Hippocampal formation (tissue), 2 donors: ENCODE measurements at regions not wholly inside any gene's neighbourhood (a gene's known extent, or its start where the extent isn't known, plus 50 kb on each side); places are given as distances from the start of the nearest gene placed in this dataset.
"Not testable (repeated sequence)": the region's sequence is repeated elsewhere in the genome, so short reads cannot be mapped to it uniquely, and the experiment has no call there.

Experiments used
- DNase-seq, 2 donors: peaks; one replicate each; lab custom pipeline; 2025; lab: John Stamatoyannopoulos, UW

- DNase-seq = no peak
These were observed 780.0 kb downstream of the SORCS1 start for GRCh38 chr10:106384496-106384895.

GRCh38 chr10:106380706-106381105, 783.8 kb downstream of the SORCS1 start:
- no peak for DNase-seq

GRCh38 chr10:106378251-106378650, 786.3 kb downstream of the SORCS1 start:
- no peak for DNase-seq

- DNase-seq = no peak
These were observed 793.8 kb downstream of the SORCS1 start for GRCh38 chr10:106370751-106371150.

GRCh38 chr10:106360870-106361269, 803.6 kb downstream of the SORCS1 start:
- no peak for DNase-seq

- no peak for DNase-seq
These were observed 809.1 kb downstream of the SORCS1 start for GRCh38 chr10:106355450-106355849.

GRCh38 chr10:106348933-106349332, 815.6 kb downstream of the SORCS1 start:
- no peak for DNase-seq

GRCh38 chr10:106347547-106347946, 817.0 kb downstream of the SORCS1 start:
- DNase-seq = no peak

- DNase-seq = not testable (repeated sequence)
These were observed 821.0 kb downstream of the SORCS1 start for GRCh38 chr10:106343539-106343938.

- DNase-seq = no peak
These were observed 823.1 kb downstream of the SORCS1 start for GRCh38 chr10:106341356-106341755.

GRCh38 chr10:106338486-106338885, 826.0 kb downstream of the SORCS1 start:
- DNase-seq = no peak

GRCh38 chr10:106336874-106337273, 827.6 kb downstream of the SORCS1 start:
- DNase-seq = no peak

- DNase-seq = no peak
These were observed 836.8 kb downstream of the SORCS1 start for GRCh38 chr10:106327747-106328146.

- no peak for DNase-seq
These were observed 843.6 kb downstream of the SORCS1 start for GRCh38 chr10:106320876-106321275.

- DNase-seq = no peak
These were observed 844.4 kb downstream of the SORCS1 start for GRCh38 chr10:106320078-106320477.

- DNase-seq = no peak
These were observed 847.0 kb downstream of the SORCS1 start for GRCh38 chr10:106317554-106317953.

GRCh38 chr10:106313041-106313440, 851.5 kb downstream of the SORCS1 start:
- no peak for DNase-seq

GRCh38 chr10:106312087-106312486, 852.4 kb downstream of the SORCS1 start:
- no peak for DNase-seq

GRCh38 chr10:106311590-106311989, 852.9 kb downstream of the SORCS1 start:
- no peak for DNase-seq

- DNase-seq = no peak
These were observed 853.9 kb downstream of the SORCS1 start for GRCh38 chr10:106310596-106310995.

GRCh38 chr10:106309376-106309775, 855.1 kb downstream of the SORCS1 start:
- DNase-seq = no peak

- no peak for DNase-seq
These were observed 856.2 kb downstream of the SORCS1 start for GRCh38 chr10:106308284-106308683.

GRCh38 chr10:106304056-106304455, 860.5 kb downstream of the SORCS1 start:
- DNase-seq = no peak

- no peak for DNase-seq
These were observed 861.5 kb downstream of the SORCS1 start for GRCh38 chr10:106302961-106303360.

GRCh38 chr10:106301146-106301545, 863.4 kb downstream of the SORCS1 start:
- DNase-seq = no peak
